Heart left ventricle (tissue), 16 donors: ENCODE measurements at regions not wholly inside any gene's neighbourhood (a gene's known extent, or its start where the extent isn't known, plus 50 kb on each side); places are given as distances from the start of the nearest gene placed in this dataset.

Experiments
- ATAC-seq, 4 donors: fragments of 200-7000 bp; cut with Tn5 transposase; one replicate each; pipeline ENCODE4 v1.9.1; 2020 to 2022; ENCODE audit warnings: moderate library complexity in 4 of 4, mild to moderate bottlenecking in 3 of 4, moderate number of reproducible peaks in 1 of 4
- DNase-seq, 5 donors: peaks; one replicate each; pipeline ENCODE4 v3.0.0-alpha.2; 2020
- H3K27ac ChIP-seq, 12 donors: fragments of 200-600 bp; sonication (generic) in 4 of 12; one replicate each; pipeline versions ENCODE4 v1.5.0 to v1.8.0; 2016 to 2022; ENCODE audit warnings: mild to moderate bottlenecking in 2 of 12
- H3K27me3 ChIP-seq, 9 donors: fragments of 200-600 bp; sonication (generic) in 2 of 9; one replicate each; pipeline versions ENCODE4 v1.5.1 to v1.8.0; 2016 to 2022; ENCODE audit warnings: mild to moderate bottlenecking in 3 of 9
- H3K36me3 ChIP-seq, 9 donors: fragments of 200-600 bp; sonication (generic) in 2 of 9; one replicate each; pipeline versions ENCODE4 v1.5.0 to v1.8.0; 2018 to 2022; ENCODE audit warnings: mild to moderate bottlenecking in 2 of 9
- H3K4me1 ChIP-seq, 12 donors: fragments of 200-600 bp; sonication (generic) in 4 of 12; one replicate each; pipeline versions ENCODE4 v1.5.0 to v1.8.0; 2016 to 2022; ENCODE audit warnings: mild to moderate bottlenecking in 3 of 12
- H3K4me3 ChIP-seq, 12 donors: fragments of 200-600 bp; sonication (generic) in 4 of 12; one replicate each; pipeline versions ENCODE4 v1.5.0 to v1.8.0; 2017 to 2022; ENCODE audit warnings: mild to moderate bottlenecking in 9 of 12, moderate library complexity in 4 of 12
- H3K9me3 ChIP-seq, 12 donors: fragments of 200-600 bp; sonication (generic) in 4 of 12; one replicate each; pipeline versions ENCODE4 v1.5.0 to v1.8.0; 2016 to 2022; ENCODE audit warnings: mild to moderate bottlenecking in 1 of 12
- CTCF ChIP-seq, 12 donors: fragments of 200-600 bp; sonication (generic) in 4 of 12; IDR thresholded peaks; one replicate each; pipeline versions ENCODE4 v1.5.0 to v1.8.0; 2018 to 2022; ENCODE audit warnings: antibody characterized with exemption in 12 of 12, mild to moderate bottlenecking in 5 of 12
- POLR2A ChIP-seq, 2 donors: fragments of 450-650 bp; IDR thresholded peaks; one replicate each; pipeline ENCODE4 v1.6.1; 2017; ENCODE audit warnings: antibody characterized with exemption in 2 of 2, mild to moderate bottlenecking in 2 of 2, moderate library complexity in 2 of 2
- WGBS, 4 donors: extraction: QIAGEN DNeasy Blood & Tissue Kit in 2 of 4; methylation state at CpG; one replicate each; pipeline versions ENCODE4 v1.1.5 to v1.1.7; 2013 to 2018; 5-methylcytosine and 5-hydroxymethylcytosine counted together
- intact Hi-C, 10 donors: fragments of 100-400 bp; cut with DNase I; formaldehyde crosslinking; loops; one replicate each; pipeline versions ENCODE4 v1.11.1 to v1.14.2; 2022
- donor health status: ischemic (EF 13 %, LVEDD 7.1; RV severe dilation, severe dysfunction).
- donor health status: healthy with polysubstance abuse.
- donor health status: DM: no; HTN: yes; CAD: no.
- donor health status: DM: no; HTN: no; CAD: no.
- donor health status: ischemic (EF 25% LVEDD 6.9; RV normal size, moderate dysfunction).
- donor health status: ischemic (EF 25% LVEDD 5.7; RV mildly dilated, moderate dysfunction).
- donor health status: healthy.
- donor health status: DM: yes; HTN: yes; CAD: no.
- donor health status: ischemic (EF 35%, LVEDD 5.7; RV mildly dilated, moderate dysfunction).
- donor health status: nonischemic (EF 11% LVEDD 7.7; RV severe dilation, severe dysfunction).
- donor health status: DM: yes; HTN: yes; CAD: no.
- donor health status: PGD.
- donor health status: ischemic (EF 29% LVEDD 5.4; RV normal size, mild dysfunction).
- donor health status: nonischemic (EF 23%, LVEDD 6.1; RV moderate dilation, normal function).

DNA sequence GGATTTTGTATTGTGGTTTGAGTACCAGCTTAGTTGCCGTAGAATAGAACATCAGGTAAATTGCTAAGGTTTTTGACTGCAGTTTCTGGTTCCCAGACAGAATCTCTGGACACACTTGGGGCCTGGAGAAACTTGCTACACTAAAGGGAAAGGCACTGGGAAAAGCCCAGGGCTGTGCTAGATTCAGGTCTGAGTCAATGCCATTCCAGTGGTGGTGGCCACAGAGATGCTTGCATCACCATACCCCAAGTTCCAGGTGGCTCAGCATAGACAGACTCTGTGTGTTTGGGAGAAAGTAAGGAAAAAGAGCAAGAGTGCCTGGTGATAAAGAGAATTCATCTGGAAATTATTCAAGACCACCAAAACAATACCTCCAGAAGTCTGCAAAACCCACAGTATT lies 120.6 kb downstream of the HMHB1 start:
- ATAC-seq (no peak), DNase-seq (no peak)
- Histone ChIP-seq H3K4me1 (peaks cover 0 to 4% (median 0%) of the 10 kb centered on the region in 12 donors), H3K4me3 (no peak overlapping the region), H3K36me3 (no peaks in the 10 kb centered on the region), H3K27ac (no peak overlapping the region), H3K9me3 (peaks cover 0 to 33% (median 8%) of the 10 kb centered on the region in 12 donors), H3K27me3 (no peaks in the 10 kb centered on the region)
- intact Hi-C loops, result no loop called here
- no peak for TF ChIP-seq CTCF (IDR thresholded peaks at IDR 0.05)
- TF ChIP-seq POLR2A (IDR thresholded peaks at IDR 0.05), result no peak
- 77 to 100% (median 93%) methylated on average over 1 of the region's 1 CpG for WGBS, 4 donors

DNA sequence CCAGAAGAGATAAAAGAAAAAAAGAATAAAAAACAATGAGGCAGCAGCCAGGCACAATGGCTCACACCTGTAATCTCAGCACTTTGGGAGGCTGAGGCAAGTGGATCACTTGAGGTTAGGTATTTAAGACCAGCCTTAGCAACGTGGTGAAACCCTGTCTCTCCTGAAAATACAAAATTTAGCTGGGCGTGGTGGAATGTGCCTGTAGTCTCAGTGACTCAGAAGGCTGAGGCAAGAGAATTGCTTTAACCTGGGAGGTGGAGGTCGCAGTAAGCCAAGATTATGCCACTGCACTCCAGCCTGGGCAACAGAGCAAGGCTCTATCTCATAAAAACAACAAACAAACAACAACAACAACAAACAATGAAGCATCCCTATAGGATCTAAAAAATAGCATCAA lies 121.5 kb downstream of the HMHB1 start:
- DNase-seq (no peak), ATAC-seq (no peak)
- H3K9me3 ChIP-seq, result peaks cover 0 to 33% (median 8%) of the 10 kb centered on the region in 12 donors
- no peak for TF ChIP-seq POLR2A (IDR thresholded peaks at IDR 0.05)
- TF ChIP-seq CTCF (IDR thresholded peaks at IDR 0.05), result no peak
- 71 to 79% (median 74%) methylated on average over 3 of the region's 3 CpGs for WGBS, 4 donors
- peaks cover 0 to 4% (median 0%) of the 10 kb centered on the region in 12 donors for H3K4me1 ChIP-seq
- no peak overlapping the region for H3K4me3 ChIP-seq
- H3K36me3 ChIP-seq, result no peaks in the 10 kb centered on the region
- intact Hi-C loops, result no loop called here
- H3K27ac ChIP-seq, result no peak overlapping the region
- H3K27me3 ChIP-seq, result no peaks in the 10 kb centered on the region

- no peaks in the 10 kb centered on the region for H3K36me3 ChIP-seq
- ATAC-seq, result no peak
- intact Hi-C loops, result no loop called here
- no peak overlapping the region for H3K4me3 ChIP-seq
- H3K9me3 ChIP-seq, result peaks cover 0 to 37% (median 8%) of the 10 kb centered on the region in 12 donors
- WGBS, 4 donors, result 78 to 84% (median 79%) methylated on average over 2 of the region's 2 CpGs
- no peak overlapping the region for H3K27ac ChIP-seq
- DNase-seq, result no peak
- TF ChIP-seq POLR2A (IDR thresholded peaks at IDR 0.05) (no peak), CTCF (IDR thresholded peaks at IDR 0.05) (no peak)
- no peaks in the 10 kb centered on the region for H3K27me3 ChIP-seq
- peaks cover 0 to 4% (median 0%) of the 10 kb centered on the region in 12 donors for H3K4me1 ChIP-seq
Measured at GRCh38 chr5:143934821-143935220, 122.9 kb downstream of the HMHB1 start.

GRCh38 chr5:143938230-143938629 lies 126.3 kb downstream of the HMHB1 start:
- Histone ChIP-seq H3K36me3 (no peaks in the 10 kb centered on the region), H3K9me3 (peaks cover 0 to 61% (median 20%) of the 10 kb centered on the region in 12 donors), H3K4me1 (no peaks in the 10 kb centered on the region), H3K4me3 (no peak overlapping the region), H3K27me3 (no peaks in the 10 kb centered on the region), H3K27ac (no peak overlapping the region)
- ATAC-seq, result no peak
- intact Hi-C loops, result no loop called here
- no peak for TF ChIP-seq POLR2A (IDR thresholded peaks at IDR 0.05)
- no peak for TF ChIP-seq CTCF (IDR thresholded peaks at IDR 0.05)
- DNase-seq, result no peak
